ENCODE measurements at regions not wholly inside any gene's neighbourhood (a gene's known extent, or its start where the extent isn't known, plus 50 kb on each side); places are given as distances from the start of the nearest gene placed in this dataset.

DNA sequence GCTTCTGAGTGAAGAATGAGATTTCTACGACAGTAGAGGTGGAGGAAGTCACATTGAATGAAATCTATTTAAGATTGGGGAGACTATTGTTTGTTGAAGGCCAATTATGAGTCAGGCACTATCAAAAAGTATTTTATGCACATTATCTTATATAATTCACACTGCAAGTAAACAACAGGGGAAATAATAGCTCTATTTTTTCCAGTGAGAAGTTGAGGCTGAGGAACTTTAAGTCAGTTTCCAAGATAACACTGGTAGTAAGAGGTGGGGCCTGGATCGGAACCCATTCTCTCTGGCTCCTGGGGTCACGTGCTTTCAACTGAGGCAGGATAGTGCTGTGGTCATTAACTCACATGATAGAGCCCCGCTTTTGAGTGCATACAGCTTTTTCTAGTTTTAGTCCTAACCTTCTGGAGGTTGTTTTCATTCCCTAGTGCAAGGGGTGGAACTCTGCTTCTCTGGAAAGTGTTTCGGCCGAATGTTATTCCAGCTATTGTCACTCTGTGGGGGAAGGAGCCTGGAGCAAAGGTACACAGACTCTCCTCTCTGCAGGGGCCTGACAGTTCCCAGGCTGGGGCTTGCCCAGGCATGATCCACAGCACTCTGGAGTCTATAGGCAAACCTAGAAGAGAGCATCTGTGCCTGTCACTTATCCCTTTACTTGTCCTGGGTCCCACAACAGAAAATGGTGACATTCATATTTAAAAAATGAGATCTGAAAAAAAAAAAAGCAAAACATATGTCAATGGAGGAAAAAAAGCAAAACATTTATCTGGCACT is 352.4 kb upstream of the ACTBL2 start:
- TF ChIP-seq, protein P1, sequence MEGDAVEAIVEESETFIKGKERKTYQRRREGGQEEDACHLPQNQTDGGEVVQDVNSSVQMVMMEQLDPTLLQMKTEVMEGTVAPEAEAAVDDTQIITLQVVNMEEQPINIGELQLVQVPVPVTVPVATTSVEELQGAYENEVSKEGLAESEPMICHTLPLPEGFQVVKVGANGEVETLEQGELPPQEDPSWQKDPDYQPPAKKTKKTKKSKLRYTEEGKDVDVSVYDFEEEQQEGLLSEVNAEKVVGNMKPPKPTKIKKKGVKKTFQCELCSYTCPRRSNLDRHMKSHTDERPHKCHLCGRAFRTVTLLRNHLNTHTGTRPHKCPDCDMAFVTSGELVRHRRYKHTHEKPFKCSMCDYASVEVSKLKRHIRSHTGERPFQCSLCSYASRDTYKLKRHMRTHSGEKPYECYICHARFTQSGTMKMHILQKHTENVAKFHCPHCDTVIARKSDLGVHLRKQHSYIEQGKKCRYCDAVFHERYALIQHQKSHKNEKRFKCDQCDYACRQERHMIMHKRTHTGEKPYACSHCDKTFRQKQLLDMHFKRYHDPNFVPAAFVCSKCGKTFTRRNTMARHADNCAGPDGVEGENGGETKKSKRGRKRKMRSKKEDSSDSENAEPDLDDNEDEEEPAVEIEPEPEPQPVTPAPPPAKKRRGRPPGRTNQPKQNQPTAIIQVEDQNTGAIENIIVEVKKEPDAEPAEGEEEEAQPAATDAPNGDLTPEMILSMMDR (IDR thresholded peaks at IDR 0.05; ENCODE audit: extremely low read depth, missing control alignments) = no peak
- no peak for DNase-seq (ENCODE audit: low spot score)

DNA sequence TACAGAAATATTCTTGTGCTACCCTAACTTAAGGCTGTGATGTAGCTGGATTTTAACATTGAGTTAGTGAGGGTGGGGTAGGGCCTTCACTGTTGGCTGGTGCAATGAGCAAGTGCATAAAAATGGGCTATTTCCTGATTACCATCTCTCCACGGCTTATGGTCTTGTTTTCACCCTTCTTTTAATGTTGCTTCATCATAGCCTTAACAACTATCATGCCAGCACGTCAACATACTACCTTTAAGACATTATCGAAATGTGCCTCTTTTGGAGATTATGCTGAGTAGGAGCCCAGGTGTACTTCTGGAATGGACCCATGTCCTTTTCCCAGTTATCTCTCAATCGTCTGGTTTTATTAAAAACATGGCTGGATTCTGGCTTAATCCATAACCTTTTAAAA is 350.9 kb upstream of the ACTBL2 start:
- DNase-seq (ENCODE audit: low spot score) = no peak
- TF ChIP-seq, protein P1 (IDR thresholded peaks at IDR 0.05; ENCODE audit: extremely low read depth, missing control alignments) = no peak

DNA sequence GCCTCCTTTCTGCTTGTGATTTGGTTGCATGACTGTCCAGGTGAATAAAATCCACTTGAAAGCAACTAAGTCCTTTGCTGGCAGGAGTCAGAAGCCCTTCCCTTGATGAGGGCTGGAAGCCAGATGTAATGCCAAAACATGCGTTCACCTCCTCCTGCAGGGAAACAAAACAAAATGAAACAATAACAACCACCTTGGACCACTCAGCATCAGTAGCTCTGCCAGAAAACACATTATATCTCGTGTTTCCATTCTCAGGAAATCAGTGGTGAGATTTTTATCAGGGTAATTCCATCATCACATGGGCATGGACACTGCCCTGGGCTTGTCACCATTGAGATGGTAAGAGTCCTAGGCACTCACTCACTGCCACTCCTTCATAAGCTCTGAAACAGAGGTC is 350.3 kb upstream of the ACTBL2 start:
- DNase-seq (ENCODE audit: low spot score) = no peak
- TF ChIP-seq, protein P1 (IDR thresholded peaks at IDR 0.05; ENCODE audit: extremely low read depth, missing control alignments) = no peak

DNA sequence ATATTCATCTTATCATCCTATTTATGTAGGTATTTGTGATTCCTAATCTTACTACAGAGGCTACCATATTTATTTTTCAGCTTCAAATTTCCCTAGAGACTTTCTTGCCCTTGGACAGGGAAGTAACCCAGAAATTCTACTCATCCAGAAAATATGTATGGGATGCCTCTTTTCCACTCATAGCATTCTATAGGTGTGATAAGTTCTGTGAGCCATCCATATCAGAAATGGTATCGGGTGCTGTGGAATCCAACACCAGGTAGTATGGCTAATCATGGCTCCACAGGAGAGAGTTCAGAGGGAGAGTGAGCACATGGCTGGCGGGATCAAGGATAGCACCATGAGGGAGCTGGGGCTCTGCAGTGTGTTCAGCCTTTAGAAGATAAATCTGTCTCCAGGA is 349.3 kb upstream of the ACTBL2 start:
- TF ChIP-seq, protein P1 (IDR thresholded peaks at IDR 0.05; ENCODE audit: extremely low read depth, missing control alignments) = no peak
- DNase-seq (ENCODE audit: low spot score) = no peak

DNA sequence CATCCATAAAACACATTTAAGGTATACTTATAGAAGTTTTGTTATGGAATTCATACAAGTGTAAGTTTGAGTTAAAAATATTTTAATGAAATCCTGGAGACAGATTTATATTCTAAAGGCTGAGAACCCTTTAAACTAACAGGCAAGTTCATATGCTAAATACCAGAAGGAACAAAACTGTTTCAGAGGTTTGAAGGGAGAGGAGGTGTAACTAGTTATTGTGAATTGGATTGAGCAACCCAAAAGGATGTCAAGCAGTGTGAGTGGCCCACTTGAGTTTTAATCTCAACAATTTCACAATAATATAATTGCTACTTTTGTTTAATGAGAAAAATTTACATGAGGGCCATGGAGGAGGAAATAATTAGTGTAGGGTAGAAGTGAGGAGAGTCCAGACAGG is 348.5 kb upstream of the ACTBL2 start:
- TF ChIP-seq, protein P1 (IDR thresholded peaks at IDR 0.05; ENCODE audit: extremely low read depth, missing control alignments) = no peak
- DNase-seq (ENCODE audit: low spot score) = no peak

DNA sequence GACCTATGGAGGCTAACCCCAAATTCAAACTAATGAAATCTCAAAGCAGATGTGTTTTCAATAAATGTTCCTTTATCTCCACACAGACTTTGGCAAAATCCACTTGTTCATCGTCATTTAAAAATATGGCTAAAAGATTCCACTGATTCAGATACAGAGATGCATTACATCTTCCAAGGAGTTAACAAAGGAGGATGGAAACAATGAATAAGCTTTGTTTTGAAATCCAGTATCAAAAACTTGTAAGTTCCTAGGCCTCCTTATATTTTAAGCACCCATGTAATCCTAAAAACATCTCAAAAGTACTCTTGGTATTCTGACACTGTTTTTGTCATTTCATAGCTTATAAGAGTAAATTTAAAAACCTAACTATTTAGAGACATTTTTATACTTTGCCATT is 345.6 kb upstream of the ACTBL2 start:
- DNase-seq (ENCODE audit: low spot score) = no peak
- TF ChIP-seq, protein P1 (IDR thresholded peaks at IDR 0.05; ENCODE audit: extremely low read depth, missing control alignments) = no peak

DNA sequence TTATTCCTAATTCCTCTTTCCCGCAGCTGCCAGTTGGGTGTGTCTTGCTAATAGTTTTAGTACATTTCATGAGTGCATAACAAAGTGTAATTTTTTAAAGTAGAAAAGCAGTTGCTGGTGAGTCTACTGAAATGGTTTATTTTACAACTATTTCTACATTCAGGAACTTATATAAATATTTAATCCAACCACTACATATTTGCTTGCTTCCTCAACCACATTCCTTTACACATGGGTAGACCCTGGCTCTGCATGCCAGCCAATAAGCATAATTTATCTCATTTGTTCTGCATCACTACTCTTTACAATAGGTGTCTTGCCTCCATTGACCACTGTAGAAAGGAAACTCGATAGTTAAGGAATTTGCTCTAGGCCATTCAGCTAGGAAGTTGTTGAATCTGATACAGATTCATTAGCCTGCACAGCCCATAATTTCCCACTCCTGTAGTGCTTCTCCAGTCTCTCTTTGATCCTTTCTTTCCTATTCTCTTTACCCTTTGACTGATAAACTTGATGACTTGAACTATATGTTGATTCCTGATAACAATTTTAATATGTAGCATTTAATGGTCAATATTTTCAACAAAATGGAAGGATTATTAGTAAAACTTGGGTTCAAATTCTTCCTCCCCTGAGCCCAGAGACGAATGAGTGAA is 342.5 kb upstream of the ACTBL2 start:
- no peak for DNase-seq (ENCODE audit: low spot score)

More for the DNA sequence above, 342.5 kb upstream of the ACTBL2 start:
- TF ChIP-seq, protein P1 (IDR thresholded peaks at IDR 0.05; ENCODE audit: extremely low read depth, missing control alignments) = no peak

Measured in GM20000 (cell line).